Cardiac muscle cell (in vitro differentiated cells and primary cell): ENCODE measurements at regions not wholly inside any gene's neighbourhood (a gene's known extent, or its start where the extent isn't known, plus 50 kb on each side); places are given as distances from the start of the nearest gene placed in this dataset.

Experiments
- DNase-seq, 2 donors: peaks; one replicate each; pipeline versions ENCODE4 v3.0.0 to v3.0.0-alpha.2; 2010 to 2017; ENCODE audit warnings: low read depth in 1 of 2, low spot score in 1 of 2
- H3K27ac ChIP-seq: fragments of 200-600 bp; sonication (generic); 2 replicates; pipeline ENCODE4 v1.5.1; 2016
- H3K27me3 ChIP-seq: fragments of 200-600 bp; sonication (generic); 2 replicates; pipeline ENCODE4 v1.6.0; 2016; ENCODE audit warnings: control low read depth
- H3K36me3 ChIP-seq: fragments of 200-600 bp; sonication (generic); 2 replicates; pipeline ENCODE4 v1.5.1; 2016; ENCODE audit warnings: control low read depth
- H3K4me1 ChIP-seq: fragments of 200-600 bp; sonication (generic); 2 replicates; pipeline ENCODE4 v1.8.1; 2017; ENCODE audit warnings: low read depth, mild to moderate bottlenecking, mixed run types
- H3K4me3 ChIP-seq: fragments of 200-600 bp; sonication (generic); 2 replicates; pipeline ENCODE4 v1.5.1; 2016; ENCODE audit warnings: mild to moderate bottlenecking
- H3K9me3 ChIP-seq: fragments of 200-600 bp; sonication (generic); 2 replicates; pipeline ENCODE4 v1.5.1; 2017; ENCODE audit warnings: low read depth, mild to moderate bottlenecking, control low read depth
- TF ChIP-seq, protein P1 (sequence below): IDR thresholded peaks from 2 replicates; pipeline ENCODE4 v1.5.1; 2012; ENCODE audit warnings: low read depth, mild to moderate bottlenecking, low read length

DNA sequence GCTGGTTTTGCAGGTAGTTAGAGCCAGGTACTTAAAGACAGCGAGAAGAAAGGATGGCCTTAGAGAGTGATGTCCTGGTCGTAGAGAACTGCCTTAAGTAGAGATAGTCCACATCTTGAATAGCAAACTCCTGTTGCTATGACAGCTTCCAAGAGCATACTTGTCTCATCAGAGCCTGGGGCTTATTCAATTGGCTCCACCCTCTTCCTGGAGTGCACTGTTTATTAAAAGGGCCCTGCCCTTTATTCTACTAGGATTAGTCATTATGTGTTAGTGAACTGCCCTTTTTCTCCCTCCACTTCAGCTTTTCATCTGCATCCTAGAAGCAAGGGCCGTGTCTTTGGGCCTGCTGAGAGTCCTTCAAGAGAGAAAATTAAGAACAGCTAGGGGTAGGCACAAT, 94.5 kb upstream of the EOLA2 start:
- peak in 1 of 2 donors; percentile 52 for DNase-seq
- Histone ChIP-seq H3K27ac (no peak overlapping the region), H3K4me1 (no peaks in the 10 kb centered on the region), H3K27me3 (no peaks in the 10 kb centered on the region), H3K4me3 (no peak overlapping the region), H3K36me3 (no peaks in the 10 kb centered on the region), H3K9me3 (no peaks in the 10 kb centered on the region)
- TF ChIP-seq, protein P1, sequence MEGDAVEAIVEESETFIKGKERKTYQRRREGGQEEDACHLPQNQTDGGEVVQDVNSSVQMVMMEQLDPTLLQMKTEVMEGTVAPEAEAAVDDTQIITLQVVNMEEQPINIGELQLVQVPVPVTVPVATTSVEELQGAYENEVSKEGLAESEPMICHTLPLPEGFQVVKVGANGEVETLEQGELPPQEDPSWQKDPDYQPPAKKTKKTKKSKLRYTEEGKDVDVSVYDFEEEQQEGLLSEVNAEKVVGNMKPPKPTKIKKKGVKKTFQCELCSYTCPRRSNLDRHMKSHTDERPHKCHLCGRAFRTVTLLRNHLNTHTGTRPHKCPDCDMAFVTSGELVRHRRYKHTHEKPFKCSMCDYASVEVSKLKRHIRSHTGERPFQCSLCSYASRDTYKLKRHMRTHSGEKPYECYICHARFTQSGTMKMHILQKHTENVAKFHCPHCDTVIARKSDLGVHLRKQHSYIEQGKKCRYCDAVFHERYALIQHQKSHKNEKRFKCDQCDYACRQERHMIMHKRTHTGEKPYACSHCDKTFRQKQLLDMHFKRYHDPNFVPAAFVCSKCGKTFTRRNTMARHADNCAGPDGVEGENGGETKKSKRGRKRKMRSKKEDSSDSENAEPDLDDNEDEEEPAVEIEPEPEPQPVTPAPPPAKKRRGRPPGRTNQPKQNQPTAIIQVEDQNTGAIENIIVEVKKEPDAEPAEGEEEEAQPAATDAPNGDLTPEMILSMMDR = no peak

DNA sequence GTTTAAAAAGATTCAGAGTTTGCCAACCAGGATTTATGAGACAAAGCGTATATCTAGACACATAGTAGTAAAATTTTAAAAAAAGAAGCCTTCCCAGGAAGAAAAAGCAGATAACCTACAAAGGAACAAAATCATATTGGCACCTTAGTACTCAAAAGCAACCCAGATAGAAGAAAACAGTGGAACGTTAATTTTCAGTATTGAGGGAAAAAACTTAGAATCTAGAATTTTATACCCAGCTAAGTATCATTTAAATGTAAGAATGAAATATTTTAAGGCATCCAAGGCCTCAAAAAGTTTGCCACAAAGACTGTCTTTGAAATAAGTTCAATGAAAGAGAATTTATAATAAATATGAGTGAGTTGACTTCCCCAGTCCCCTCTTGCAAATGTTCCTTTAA, 96.5 kb upstream of the EOLA2 start:
- DNase-seq = no peak
- Histone ChIP-seq H3K27me3 (no peaks in the 10 kb centered on the region), H3K36me3 (no peaks in the 10 kb centered on the region), H3K27ac (no peak overlapping the region), H3K9me3 (no peaks in the 10 kb centered on the region), H3K4me1 (no peaks in the 10 kb centered on the region), H3K4me3 (no peak overlapping the region)
- TF ChIP-seq, protein P1 = no peak

DNA sequence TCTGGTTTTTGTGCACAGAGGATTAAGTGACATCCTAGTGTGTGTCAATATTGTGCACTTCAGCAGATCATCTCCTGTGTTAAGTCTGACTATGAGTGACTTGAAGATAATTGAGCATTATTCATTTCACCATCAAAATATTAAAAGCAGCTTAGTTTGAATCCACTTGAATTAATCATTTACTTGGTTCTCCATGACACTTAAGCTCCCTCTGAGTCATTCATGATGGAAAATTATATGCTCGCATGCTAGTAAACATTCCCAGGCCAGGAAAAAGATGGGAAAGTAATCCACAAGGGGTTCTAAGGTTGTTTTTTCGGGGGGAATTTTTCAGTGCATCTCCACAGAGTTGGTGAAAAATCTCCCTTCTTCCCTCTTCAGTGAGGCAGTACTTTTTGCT, 97.2 kb upstream of the EOLA2 start:
- no peak for DNase-seq
- Histone ChIP-seq H3K27ac (no peak overlapping the region), H3K4me1 (no peaks in the 10 kb centered on the region), H3K4me3 (no peak overlapping the region), H3K36me3 (no peaks in the 10 kb centered on the region), H3K27me3 (no peaks in the 10 kb centered on the region), H3K9me3 (no peaks in the 10 kb centered on the region)
- TF ChIP-seq, protein P1 = no peak

DNA sequence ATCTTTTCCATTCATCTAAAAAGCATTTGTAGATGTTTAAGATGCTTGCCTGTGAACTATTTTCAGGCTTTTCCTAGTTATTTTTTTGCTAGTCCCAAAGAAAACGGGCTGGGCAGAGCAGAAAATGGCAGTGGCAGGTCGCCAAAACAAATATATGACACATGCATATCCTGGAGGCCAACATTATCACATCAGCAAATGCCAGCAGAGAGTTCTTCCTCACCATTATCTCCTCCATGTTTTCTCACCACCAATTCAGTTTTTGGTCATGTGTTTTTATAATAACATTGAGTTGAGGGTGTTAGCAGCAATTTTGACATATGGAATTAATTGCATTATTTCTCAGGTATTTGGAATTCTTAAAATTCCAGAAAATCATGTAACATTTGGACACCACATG, 97.9 kb upstream of the EOLA2 start:
- Histone ChIP-seq H3K27me3 (no peaks in the 10 kb centered on the region), H3K9me3 (no peaks in the 10 kb centered on the region), H3K36me3 (no peaks in the 10 kb centered on the region), H3K4me3 (no peak overlapping the region), H3K27ac (no peak overlapping the region), H3K4me1 (no peaks in the 10 kb centered on the region)
- TF ChIP-seq, protein P1 = no peak
- DNase-seq = peak in 1 of 2 donors; percentile 38

DNA sequence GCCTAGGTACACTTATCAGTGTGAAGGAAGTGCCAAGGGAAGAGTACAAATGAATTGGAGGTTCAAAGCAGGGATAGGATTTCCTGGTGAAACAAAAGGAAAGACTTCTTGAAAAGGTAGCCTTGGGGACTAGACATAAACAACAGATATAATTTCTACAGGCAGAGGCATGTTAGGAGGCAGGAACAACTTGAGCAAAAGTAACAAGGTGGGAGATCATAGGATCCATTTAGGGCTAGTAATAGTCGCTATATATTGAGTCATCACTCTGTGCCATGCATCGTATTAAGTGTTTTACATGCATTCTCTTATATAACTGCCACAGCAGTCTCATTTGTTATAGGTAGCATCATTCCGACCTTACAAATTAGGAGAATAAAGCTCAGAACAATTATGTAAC, 98.3 kb upstream of the EOLA2 start:
- no peaks in the 10 kb centered on the region for H3K36me3 ChIP-seq
- no peaks in the 10 kb centered on the region for H3K4me1 ChIP-seq
- TF ChIP-seq, protein P1 = no peak
- no peaks in the 10 kb centered on the region for H3K27me3 ChIP-seq
- DNase-seq = no peak
- no peak overlapping the region for H3K4me3 ChIP-seq
- H3K9me3 ChIP-seq = no peaks in the 10 kb centered on the region
- no peak overlapping the region for H3K27ac ChIP-seq

DNA sequence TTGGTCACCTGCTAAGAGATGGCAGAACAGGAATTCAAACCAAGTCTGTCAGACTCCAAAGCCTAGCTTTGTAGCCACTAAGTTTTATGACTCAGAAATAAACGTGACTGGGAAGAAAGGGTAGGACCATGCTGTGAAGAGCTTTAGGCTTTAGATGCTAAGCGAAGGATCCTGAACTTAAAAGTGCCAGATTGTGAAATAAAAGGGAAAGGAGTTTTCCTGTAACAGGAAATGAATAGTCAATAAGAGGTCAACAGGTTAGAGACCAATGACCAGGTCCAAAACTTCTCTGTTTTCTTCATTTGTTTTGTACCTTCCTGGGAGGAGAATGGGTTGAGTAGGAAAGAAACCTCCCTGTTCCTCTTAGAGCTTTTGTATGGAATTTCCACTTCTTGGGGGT, 98.8 kb upstream of the EOLA2 start:
- no peaks in the 10 kb centered on the region for H3K4me1 ChIP-seq
- no peak overlapping the region for H3K4me3 ChIP-seq
- peak in 1 of 2 donors; percentile 8 for DNase-seq
- no peak overlapping the region for H3K27ac ChIP-seq
- no peaks in the 10 kb centered on the region for H3K9me3 ChIP-seq
- no peaks in the 10 kb centered on the region for H3K36me3 ChIP-seq
- TF ChIP-seq, protein P1 = no peak
- H3K27me3 ChIP-seq = no peaks in the 10 kb centered on the region
